ENCODE measurements at regions not wholly inside any gene's neighbourhood (a gene's known extent, or its start where the extent isn't known, plus 50 kb on each side); places are given as distances from the start of the nearest gene placed in this dataset.

DNA sequence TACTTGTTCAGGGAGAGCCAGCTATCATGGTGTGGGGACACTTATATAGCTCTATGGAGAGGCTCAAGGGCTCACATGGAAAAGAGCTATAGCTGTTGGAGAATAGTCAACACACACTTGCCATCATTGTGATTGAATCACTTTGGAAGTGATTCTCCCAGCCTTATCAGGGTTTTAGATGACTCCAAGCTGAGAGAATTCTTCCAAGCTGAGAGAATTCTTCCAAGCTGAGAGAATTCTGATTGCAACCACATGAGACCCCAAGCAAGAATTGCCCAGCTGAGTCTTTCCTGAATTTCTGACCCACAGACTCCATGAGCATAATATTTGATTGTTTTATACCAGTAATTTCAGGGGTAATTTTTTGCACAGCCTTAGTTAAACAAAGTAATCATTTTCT is 1318.3 kb upstream of the RAG2 start:
- POLR2A ChIA-PET = no interaction called here
- H3K4me1 ChIP-seq (ENCODE audit: insufficient read depth, low read length) = no peaks in the 10 kb centered on the region

DNA sequence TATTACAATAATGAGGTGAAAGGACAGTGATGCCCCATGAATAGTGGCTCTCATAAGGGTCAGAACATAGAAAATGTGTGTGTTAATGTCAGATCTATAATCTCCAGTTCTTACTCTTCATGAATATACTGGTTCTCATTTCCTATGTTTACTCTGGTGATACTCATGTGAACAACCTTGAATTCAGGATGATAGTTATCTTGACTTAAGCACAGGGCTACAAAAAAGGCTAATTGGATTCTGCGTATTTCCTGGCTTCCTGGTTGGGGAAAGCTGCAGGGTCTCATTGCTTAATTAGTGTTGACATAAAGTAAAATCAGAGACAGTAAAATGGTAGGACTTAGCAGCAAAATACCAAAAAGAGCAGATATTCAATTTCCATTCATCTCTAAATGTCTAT is 1316.8 kb upstream of the RAG2 start:
- Mint-ChIP-seq H3K4me3 (no peak overlapping the region), H3K27ac (no peak overlapping the region), H3K9me3 (peaks cover 2 to 11% (median 8%) of the 10 kb centered on the region in 5 donors), H3K4me1 (no peaks in the 10 kb centered on the region), H3K27me3 (no peaks in the 10 kb centered on the region), H3K36me3 (no peaks in the 10 kb centered on the region)
- no peaks in the 10 kb centered on the region for H3K4me1 ChIP-seq (ENCODE audit: insufficient read depth, low read length)
- H3K9me3 ChIP-seq (ENCODE audit: low read length) = no peaks in the 10 kb centered on the region
- DNase-seq = no peak
- ChIA-PET CTCF (no interaction called here), POLR2A (no interaction called here)
- no peaks in the 10 kb centered on the region for H3K36me3 ChIP-seq (ENCODE audit: insufficient read depth, low read length)
- H3K27me3 ChIP-seq (ENCODE audit: insufficient read depth, low read length, poor library complexity, severe bottlenecking) = no peaks in the 10 kb centered on the region
- H3K27ac ChIP-seq (ENCODE audit: low read depth, low read length) = no peak overlapping the region
- no peak overlapping the region for H3K4me3 ChIP-seq (ENCODE audit: low read length)

More for the DNA sequence above, 1318.3 kb upstream of the RAG2 start:
- no peaks in the 10 kb centered on the region for H3K27me3 ChIP-seq (ENCODE audit: insufficient read depth, low read length, poor library complexity, severe bottlenecking)
- DNase-seq = no peak
- H3K27me3 Mint-ChIP-seq = no peaks in the 10 kb centered on the region
- H3K4me3 Mint-ChIP-seq = no peak overlapping the region
- H3K36me3 ChIP-seq (ENCODE audit: insufficient read depth, low read length) = no peaks in the 10 kb centered on the region
- H3K9me3 Mint-ChIP-seq = peaks cover under 1 to 15% (median 4%) of the 10 kb centered on the region in 5 donors
- H3K27ac Mint-ChIP-seq = no peak overlapping the region
- CTCF ChIA-PET = no interaction called here
- H3K4me1 Mint-ChIP-seq = no peaks in the 10 kb centered on the region
- H3K4me3 ChIP-seq (ENCODE audit: low read length) = no peak overlapping the region
- no peak overlapping the region for H3K27ac ChIP-seq (ENCODE audit: low read depth, low read length)
- no peaks in the 10 kb centered on the region for H3K9me3 ChIP-seq (ENCODE audit: low read length)
- no peaks in the 10 kb centered on the region for H3K36me3 Mint-ChIP-seq

DNA sequence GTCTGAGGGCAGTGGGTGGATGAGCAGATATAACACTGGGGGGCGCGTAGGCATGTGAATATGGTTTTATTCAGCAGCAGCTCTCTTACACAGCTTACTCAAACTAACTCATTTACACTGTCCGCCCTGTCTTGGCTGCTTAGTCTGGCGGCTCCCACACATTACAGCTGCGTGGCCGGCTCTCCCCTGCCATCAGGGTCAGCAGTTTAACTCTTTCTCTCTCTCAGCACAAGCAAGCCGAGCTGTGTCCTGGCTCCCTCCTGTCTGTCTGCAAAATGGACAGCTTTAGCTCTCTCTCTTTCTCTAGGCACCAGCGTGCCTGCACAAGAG is 1310.1 kb upstream of the RAG2 start:
- Histone ChIP-seq H3K27ac (ENCODE audit: low read depth, low read length) (no peak overlapping the region), H3K36me3 (ENCODE audit: insufficient read depth, low read length) (no peaks in the 10 kb centered on the region), H3K27me3 (ENCODE audit: insufficient read depth, low read length, poor library complexity, severe bottlenecking) (no peaks in the 10 kb centered on the region), H3K4me3 (ENCODE audit: low read length) (no peak overlapping the region), H3K9me3 (ENCODE audit: low read length) (no peaks in the 10 kb centered on the region), H3K4me1 (ENCODE audit: insufficient read depth, low read length) (no peaks in the 10 kb centered on the region)
- DNase-seq = no peak
- Mint-ChIP-seq H3K9me3 (peaks cover 9 to 15% (median 11%) of the 10 kb centered on the region in 5 donors), H3K4me3 (no peak overlapping the region), H3K4me1 (no peaks in the 10 kb centered on the region), H3K27ac (no peak overlapping the region), H3K27me3 (no peaks in the 10 kb centered on the region), H3K36me3 (no peaks in the 10 kb centered on the region)
- ChIA-PET POLR2A (no interaction called here), CTCF (no interaction called here)

DNA sequence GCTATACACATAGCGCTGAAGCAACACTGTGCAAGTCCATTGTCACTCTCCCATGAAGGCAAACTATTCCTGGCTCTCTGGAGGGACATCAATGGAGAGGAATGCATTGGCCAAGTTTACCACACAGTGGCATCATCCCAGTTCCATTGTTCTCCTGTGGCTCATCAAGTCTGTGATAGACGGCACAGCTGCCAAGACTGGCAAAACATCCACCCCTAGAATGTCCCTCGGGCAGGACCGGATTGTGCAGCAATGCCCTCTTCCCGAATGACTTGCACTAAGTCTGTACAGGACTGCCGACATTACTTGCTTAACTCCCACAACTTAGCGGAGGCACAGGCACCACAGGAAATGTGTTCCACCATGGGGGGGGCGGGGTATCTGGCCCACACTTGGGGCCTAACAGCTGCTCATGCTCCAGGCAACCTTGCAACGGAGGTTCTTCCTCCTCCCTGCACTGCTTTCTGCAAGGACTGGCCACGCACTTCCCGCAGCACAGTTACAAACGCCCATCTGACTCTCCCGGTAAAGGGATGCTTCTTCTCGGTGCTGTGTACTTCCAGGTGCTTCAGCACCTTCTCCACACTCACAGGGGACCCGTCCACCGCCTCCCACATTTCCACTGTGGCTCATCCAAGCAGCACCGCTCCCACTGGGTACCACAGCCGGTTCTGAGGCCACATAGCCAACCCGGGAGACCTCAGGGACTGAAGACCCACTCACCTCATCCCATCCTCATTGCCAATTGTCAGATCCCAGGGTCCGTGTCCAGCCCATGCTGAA is 1309.6 kb upstream of the RAG2 start:
- H3K4me3 Mint-ChIP-seq = no peak overlapping the region
- Histone ChIP-seq H3K36me3 (ENCODE audit: insufficient read depth, low read length) (no peaks in the 10 kb centered on the region), H3K27me3 (ENCODE audit: insufficient read depth, low read length, poor library complexity, severe bottlenecking) (no peaks in the 10 kb centered on the region), H3K4me3 (ENCODE audit: low read length) (no peak overlapping the region), H3K4me1 (ENCODE audit: insufficient read depth, low read length) (no peaks in the 10 kb centered on the region), H3K9me3 (ENCODE audit: low read length) (no peaks in the 10 kb centered on the region), H3K27ac (ENCODE audit: low read depth, low read length) (no peak overlapping the region)
- peaks cover 9 to 15% (median 11%) of the 10 kb centered on the region in 5 donors for H3K9me3 Mint-ChIP-seq
- DNase-seq = no peak
- no peaks in the 10 kb centered on the region for H3K4me1 Mint-ChIP-seq
- no peaks in the 10 kb centered on the region for H3K36me3 Mint-ChIP-seq
- CTCF ChIA-PET = no interaction called here
- H3K27ac Mint-ChIP-seq = no peak overlapping the region
- no peaks in the 10 kb centered on the region for H3K27me3 Mint-ChIP-seq
- POLR2A ChIA-PET = no interaction called here

DNA sequence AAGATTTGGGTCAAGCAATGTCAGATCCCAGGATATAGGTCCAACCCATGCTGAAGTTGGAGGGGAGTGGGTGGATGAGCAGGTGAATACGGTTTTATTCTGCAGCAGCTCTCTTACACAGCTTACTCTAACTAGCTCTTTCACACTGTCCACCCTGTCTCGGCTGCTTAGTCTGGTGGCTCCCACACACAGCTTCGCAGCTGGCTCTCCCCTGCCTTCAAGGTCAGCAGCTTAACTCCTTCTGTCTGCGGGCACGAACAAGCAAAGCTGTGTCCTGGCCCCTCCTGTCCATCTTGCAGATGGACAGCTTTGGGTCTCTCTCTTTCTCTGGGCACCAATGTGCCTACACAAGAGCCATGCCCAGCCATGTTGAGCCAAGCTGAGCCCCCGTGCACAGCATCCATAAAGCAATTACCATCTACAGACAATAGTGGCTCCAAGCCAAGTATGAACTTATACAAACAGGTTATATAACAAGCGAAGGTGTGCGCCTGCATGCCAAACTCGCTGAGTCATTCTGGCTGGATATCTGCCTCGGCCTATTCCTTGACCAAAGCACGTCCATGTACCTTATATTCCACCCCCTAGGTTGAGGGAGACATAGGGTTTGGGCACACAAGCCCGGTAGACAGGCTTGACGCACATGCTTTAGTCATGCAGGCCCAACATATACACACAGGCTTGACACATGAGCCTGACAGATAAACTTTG is 1307.8 kb upstream of the RAG2 start:
- no peak for DNase-seq
- H3K27me3 ChIP-seq (ENCODE audit: insufficient read depth, low read length, poor library complexity, severe bottlenecking) = no peaks in the 10 kb centered on the region
- H3K9me3 Mint-ChIP-seq = peaks cover 9 to 17% (median 10%) of the 10 kb centered on the region in 5 donors
- H3K27ac ChIP-seq (ENCODE audit: low read depth, low read length) = no peak overlapping the region
- H3K4me3 Mint-ChIP-seq = no peak overlapping the region
- H3K4me3 ChIP-seq (ENCODE audit: low read length) = no peak overlapping the region
- H3K27me3 Mint-ChIP-seq = no peaks in the 10 kb centered on the region
- no peaks in the 10 kb centered on the region for H3K4me1 ChIP-seq (ENCODE audit: insufficient read depth, low read length)
- no peaks in the 10 kb centered on the region for H3K36me3 ChIP-seq (ENCODE audit: insufficient read depth, low read length)
- H3K27ac Mint-ChIP-seq = no peak overlapping the region
- POLR2A ChIA-PET = no interaction called here
- H3K4me1 Mint-ChIP-seq = no peaks in the 10 kb centered on the region
- no peaks in the 10 kb centered on the region for H3K9me3 ChIP-seq (ENCODE audit: low read length)
- H3K36me3 Mint-ChIP-seq = no peaks in the 10 kb centered on the region
- CTCF ChIA-PET = no interaction called here

DNA sequence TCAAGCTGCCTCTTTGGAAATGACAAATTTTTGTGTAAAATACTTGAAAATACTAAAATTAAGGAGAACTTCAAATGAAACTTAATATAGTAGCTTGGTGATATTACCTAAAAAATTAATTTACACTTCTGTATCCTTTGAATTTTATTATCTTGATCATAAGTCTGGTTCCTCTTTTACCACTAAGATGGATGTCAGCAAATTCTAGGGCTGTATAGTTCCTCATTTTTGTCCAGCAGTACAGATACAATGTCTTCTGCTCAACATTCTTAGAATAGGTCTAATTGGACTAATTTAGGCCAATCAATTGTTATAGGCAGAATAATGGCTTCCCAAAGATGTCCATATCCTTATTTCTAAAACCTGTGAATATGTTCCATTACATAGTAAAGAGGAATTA is 1298.0 kb upstream of the RAG2 start:
- POLR2A ChIA-PET = no interaction called here
- H3K9me3 Mint-ChIP-seq = peaks cover 11 to 39% (median 19%) of the 10 kb centered on the region in 5 donors

DNA sequence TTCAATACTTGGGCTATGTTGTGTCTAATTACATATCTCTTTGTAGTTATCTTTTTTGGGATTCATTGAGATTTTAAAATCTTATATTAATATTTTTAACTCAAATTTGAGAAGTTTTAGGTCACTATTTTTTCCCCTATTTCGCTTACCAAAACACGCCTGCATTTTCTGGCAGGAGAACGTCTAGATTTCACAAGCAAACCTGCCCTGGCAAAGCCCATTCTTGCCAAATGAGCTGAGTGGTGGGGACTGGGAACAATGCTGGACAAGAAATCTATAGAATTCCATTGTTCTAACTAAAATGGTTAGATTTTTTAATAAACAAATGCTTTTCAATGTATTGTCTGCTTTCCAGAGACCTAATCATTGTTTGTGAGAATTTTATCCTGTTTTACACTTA is 1283.7 kb upstream of the RAG2 start:
- Mint-ChIP-seq H3K36me3 (no peaks in the 10 kb centered on the region), H3K4me1 (no peaks in the 10 kb centered on the region), H3K9me3 (peaks cover 8 to 18% (median 9%) of the 10 kb centered on the region in 5 donors), H3K27me3 (no peaks in the 10 kb centered on the region), H3K27ac (no peak overlapping the region), H3K4me3 (no peak overlapping the region)
- no peaks in the 10 kb centered on the region for H3K4me1 ChIP-seq (ENCODE audit: insufficient read depth, low read length)
- H3K9me3 ChIP-seq (ENCODE audit: low read length) = no peaks in the 10 kb centered on the region
- H3K27me3 ChIP-seq (ENCODE audit: insufficient read depth, low read length, poor library complexity, severe bottlenecking) = no peaks in the 10 kb centered on the region
- H3K27ac ChIP-seq (ENCODE audit: low read depth, low read length) = no peak overlapping the region
- no peak for DNase-seq
- no peaks in the 10 kb centered on the region for H3K36me3 ChIP-seq (ENCODE audit: insufficient read depth, low read length)
- CTCF ChIA-PET = no interaction called here
- H3K4me3 ChIP-seq (ENCODE audit: low read length) = no peak overlapping the region
- POLR2A ChIA-PET = no interaction called here

More for the DNA sequence above, 1298.0 kb upstream of the RAG2 start:
- H3K9me3 ChIP-seq (ENCODE audit: low read length) = no peaks in the 10 kb centered on the region
- no peaks in the 10 kb centered on the region for H3K36me3 Mint-ChIP-seq
- H3K27me3 ChIP-seq (ENCODE audit: insufficient read depth, low read length, poor library complexity, severe bottlenecking) = no peaks in the 10 kb centered on the region
- H3K4me3 Mint-ChIP-seq = no peak overlapping the region
- H3K27ac Mint-ChIP-seq = no peak overlapping the region
- CTCF ChIA-PET = no interaction called here
- H3K4me1 ChIP-seq (ENCODE audit: insufficient read depth, low read length) = no peaks in the 10 kb centered on the region
- no peaks in the 10 kb centered on the region for H3K36me3 ChIP-seq (ENCODE audit: insufficient read depth, low read length)
- no peak overlapping the region for H3K27ac ChIP-seq (ENCODE audit: low read depth, low read length)
- no peaks in the 10 kb centered on the region for H3K27me3 Mint-ChIP-seq
- H3K4me1 Mint-ChIP-seq = no peaks in the 10 kb centered on the region
- DNase-seq = no peak
- H3K4me3 ChIP-seq (ENCODE audit: low read length) = no peak overlapping the region

DNA sequence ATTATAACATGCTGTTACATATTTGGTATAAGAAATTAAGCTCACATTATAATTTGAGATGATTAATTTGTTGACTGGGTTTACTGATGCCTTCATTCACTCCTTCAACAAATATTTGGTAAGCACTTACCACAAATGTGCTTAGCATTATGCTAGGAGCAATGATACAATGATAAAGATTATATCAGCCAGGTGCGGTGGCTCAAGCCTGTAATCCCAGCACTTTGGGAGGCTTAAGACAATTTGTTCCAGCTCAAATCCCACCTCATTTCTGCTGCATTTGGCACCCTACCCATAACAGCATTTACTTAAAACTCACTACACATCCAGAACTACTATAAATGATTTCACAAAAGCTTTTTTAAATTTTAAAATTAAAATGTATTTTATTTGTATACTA is 1263.6 kb upstream of the RAG2 start:
- Mint-ChIP-seq H3K4me3 (no peak overlapping the region), H3K27ac (no peak overlapping the region), H3K27me3 (no peaks in the 10 kb centered on the region), H3K4me1 (no peaks in the 10 kb centered on the region), H3K36me3 (no peaks in the 10 kb centered on the region), H3K9me3 (peaks cover 3 to 29% (median 6%) of the 10 kb centered on the region in 5 donors)
- H3K9me3 ChIP-seq (ENCODE audit: low read length) = no peaks in the 10 kb centered on the region
- no peak overlapping the region for H3K4me3 ChIP-seq (ENCODE audit: low read length)
- H3K27ac ChIP-seq (ENCODE audit: low read depth, low read length) = no peak overlapping the region
- H3K36me3 ChIP-seq (ENCODE audit: insufficient read depth, low read length) = no peaks in the 10 kb centered on the region
- DNase-seq = no peak
- ChIA-PET CTCF (no interaction called here), POLR2A (no interaction called here)
- no peaks in the 10 kb centered on the region for H3K27me3 ChIP-seq (ENCODE audit: insufficient read depth, low read length, poor library complexity, severe bottlenecking)
- H3K4me1 ChIP-seq (ENCODE audit: insufficient read depth, low read length) = no peaks in the 10 kb centered on the region

Data from CD8-positive, alpha-beta memory T cell (primary cell).